GM13976 (cell line): ENCODE measurements at regions not wholly inside any gene's neighbourhood (a gene's known extent, or its start where the extent isn't known, plus 50 kb on each side); places are given as distances from the start of the nearest gene placed in this dataset.

Experiments
- DNase-seq: peaks from one replicate; pipeline ENCODE4 v3.0.0; 2012; ENCODE audit warnings: low spot score
- in situ Hi-C: fragments of 300-500 bp; cut with MboI; formaldehyde crosslinking; loops from one replicate; pipeline ENCODE4 v1.12.0; 2022; ENCODE audit warnings: low sequenced_read_pairs, mixed read lengths, inconsistent platforms; ENCODE audit not compliant: unreplicated experiment
- TF ChIP-seq, protein P1 (sequence below): IDR thresholded peaks from 2 replicates; pipeline ENCODE4 v1.5.1; 2012; ENCODE audit warnings: borderline replicate concordance, mild to moderate bottlenecking; ENCODE audit not compliant: insufficient read depth; ENCODE audit errors: extremely low read depth, missing control alignments, control extremely low read depth

DNA sequence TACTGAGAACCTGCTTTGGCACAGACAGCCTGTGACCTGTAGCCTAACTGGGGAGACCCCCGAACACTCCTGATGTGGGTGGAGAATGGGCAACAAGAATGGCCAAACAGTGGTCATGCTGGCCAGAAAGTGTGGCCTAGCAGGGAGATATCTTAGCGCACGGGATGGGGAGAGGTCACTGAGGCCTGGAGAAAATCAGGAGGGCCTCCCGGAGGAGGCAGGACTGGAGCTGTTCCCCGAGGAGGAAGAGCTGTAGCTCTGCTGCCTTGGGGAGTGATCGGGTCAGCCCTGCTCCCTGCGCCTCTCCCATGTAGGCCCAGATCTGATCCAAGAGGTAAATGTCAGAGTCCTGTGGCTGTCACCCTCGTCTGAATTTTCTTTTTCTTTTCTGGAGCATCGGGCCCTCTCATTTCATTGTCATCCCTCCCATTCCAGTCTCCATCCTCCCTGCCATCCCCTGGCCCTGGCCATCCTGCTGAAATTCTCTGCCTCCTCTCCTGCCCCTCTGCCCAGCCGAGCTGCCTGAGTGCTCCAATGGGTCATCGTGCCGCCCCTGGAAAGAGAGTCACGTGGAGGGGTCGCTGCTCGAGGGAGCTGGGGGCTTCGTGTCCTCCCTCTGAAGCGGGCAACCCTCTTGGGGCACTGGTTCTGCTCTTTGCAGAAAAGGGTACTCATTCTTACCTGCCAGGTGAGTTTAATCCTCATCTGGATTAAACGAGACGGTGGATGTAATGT, 242.9 kb downstream of the HAUS1 start:
- TF ChIP-seq, protein P1, sequence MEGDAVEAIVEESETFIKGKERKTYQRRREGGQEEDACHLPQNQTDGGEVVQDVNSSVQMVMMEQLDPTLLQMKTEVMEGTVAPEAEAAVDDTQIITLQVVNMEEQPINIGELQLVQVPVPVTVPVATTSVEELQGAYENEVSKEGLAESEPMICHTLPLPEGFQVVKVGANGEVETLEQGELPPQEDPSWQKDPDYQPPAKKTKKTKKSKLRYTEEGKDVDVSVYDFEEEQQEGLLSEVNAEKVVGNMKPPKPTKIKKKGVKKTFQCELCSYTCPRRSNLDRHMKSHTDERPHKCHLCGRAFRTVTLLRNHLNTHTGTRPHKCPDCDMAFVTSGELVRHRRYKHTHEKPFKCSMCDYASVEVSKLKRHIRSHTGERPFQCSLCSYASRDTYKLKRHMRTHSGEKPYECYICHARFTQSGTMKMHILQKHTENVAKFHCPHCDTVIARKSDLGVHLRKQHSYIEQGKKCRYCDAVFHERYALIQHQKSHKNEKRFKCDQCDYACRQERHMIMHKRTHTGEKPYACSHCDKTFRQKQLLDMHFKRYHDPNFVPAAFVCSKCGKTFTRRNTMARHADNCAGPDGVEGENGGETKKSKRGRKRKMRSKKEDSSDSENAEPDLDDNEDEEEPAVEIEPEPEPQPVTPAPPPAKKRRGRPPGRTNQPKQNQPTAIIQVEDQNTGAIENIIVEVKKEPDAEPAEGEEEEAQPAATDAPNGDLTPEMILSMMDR: no peak
- in situ Hi-C loops: no loop called here
- DNase-seq: no peak

DNA sequence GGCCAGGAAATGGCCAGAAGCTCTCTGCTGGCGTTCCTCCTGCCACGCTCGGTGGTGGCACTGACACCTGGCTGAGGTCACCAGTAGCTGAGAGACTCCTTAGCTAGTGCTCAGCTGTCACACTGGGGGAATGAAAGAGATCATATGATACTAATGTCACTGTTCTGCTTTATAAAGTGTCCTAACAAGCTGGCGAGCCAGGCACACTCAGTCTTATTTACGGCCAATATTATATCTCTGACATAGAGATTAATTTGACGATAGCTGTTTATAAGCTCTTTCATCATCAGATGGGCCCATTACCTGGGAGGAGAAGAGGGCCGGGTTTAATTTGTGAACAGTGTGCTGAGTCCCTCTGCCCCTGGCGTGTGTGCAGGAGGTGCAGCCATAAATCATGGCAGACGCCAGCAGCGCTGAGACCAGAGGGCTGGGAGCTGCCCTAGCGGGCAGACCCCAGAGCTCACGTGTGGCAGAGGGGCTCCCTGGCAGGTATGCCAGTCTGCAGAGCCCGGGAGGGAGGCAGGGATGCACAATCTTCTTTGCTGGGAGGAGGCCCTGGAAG, 246.5 kb downstream of the HAUS1 start:
- in situ Hi-C loops: no loop called here
- no peak for DNase-seq
- TF ChIP-seq, protein P1: no peak

DNA sequence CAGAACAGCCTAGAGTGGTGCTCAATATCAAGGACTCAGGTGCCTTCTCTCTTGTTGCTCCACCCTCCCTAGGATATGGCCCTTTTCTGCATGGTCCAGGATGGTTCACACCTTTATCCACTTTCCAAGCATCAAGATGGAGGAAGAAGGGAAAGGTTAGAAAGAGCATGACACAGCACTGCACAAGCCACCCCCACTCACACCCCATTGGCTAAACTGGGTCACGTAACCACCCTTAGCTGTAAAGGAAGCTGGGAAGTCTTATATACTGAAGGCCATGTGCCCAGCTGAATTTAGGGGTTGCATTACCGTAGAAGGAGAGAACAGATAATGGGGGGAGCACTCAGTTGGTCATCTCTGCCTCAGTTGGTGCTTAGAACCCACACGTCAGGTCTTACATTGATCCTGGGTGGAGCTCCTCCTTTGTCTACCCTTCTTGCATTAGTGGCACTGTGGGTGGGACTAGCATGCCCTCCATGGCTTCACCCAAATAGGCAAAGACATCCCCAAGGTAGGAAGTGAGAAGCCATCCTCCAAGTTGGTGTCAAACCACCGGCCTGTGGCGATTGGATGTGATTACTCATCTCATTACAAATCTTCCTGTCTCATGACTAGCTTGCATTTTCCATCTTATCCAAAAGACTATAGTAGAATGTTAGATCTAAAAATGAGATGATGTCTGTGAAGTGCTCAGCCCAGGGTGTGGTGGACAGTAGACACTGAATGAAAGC, 248.5 kb downstream of the HAUS1 start:
- in situ Hi-C loops: no loop called here
- TF ChIP-seq, protein P1: no peak
- DNase-seq: no peak

DNA sequence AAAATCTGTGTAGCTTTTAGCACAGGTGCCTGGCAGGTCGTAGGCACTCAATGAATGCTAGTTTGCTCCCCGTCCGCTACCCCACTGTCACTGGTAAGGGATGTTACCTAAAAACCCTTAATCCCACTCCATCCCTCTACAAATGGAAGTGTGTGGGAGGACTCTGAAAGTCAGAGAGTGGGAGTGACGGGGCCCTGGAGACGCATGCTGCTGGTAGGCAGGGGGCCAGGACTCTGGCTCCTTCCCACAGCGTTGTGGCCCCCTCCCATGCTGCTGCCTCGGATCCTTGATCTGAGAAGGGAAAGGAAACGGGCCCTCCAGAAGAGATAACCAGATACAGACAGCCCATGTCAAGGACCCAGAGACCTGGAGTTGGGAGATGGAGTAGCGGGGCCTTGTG, 249.3 kb downstream of the HAUS1 start:
- DNase-seq: no peak
- in situ Hi-C loops: no loop called here
- TF ChIP-seq, protein P1: no peak

DNA sequence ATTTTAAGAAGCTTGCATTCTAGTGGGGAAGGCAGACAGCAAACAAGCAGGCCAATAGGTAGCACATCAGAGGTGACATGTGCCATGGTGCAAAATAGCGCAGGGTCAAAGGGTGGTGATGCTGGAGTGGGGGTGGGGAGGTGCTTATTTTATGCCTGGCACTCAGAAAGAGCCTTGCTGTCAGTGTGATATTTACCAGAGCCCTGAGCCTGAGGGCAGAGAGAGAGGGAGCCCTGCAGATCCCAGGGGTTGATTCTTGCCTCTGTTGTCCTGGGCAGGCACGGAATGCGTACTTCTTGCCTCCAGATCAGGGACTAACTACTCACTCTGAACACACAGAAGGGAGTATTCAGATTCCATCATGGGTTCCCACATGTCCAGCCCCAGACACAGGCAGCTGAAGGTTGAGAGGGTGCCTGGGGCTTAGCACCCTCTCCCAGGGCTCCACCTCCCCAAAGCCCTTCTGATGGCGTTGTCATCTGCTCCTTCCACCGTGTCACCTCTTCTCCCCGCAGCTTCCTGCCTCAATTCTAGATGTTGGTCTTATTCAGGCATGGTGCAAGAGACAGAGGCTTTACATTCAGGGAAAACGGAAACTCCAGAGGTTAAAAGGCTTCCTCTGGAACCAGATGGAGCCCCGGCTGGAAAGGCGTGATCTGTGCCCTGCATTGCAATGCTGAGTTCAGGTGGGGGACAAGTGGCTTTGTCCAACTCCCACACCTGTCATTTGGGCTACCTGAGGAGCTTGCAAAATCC, 252.3 kb downstream of the HAUS1 start:
- in situ Hi-C loops: no loop called here
- no peak for DNase-seq
- TF ChIP-seq, protein P1: no peak

DNA sequence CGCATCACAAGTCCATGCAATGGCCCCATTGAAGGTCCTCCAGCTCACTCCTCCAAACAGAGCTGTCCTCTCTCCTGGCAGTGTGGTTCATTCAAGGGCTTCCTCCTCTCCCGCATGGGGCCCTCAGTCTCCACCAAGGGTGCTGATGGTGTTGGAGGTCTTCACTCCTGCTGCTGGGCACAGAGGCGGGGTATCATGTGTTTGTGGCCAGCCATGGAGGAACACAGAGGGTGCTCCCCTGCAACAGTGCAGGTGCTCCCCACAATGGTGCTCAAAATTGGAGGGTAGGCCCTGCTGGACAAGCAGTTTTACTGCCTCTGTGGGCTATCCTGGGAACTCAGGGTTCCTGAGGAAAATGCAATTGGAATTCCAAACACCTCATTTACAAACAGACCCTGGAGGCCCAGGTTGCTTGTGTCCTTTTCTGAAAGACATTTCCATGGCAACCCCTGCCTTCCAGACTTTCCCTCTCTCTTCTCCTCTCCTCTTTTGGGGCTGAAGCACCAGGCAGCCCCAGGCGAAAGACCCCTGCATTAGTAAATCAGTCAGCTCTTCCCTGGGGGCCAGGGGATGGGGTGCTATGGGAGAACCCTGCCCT, 256.0 kb downstream of the HAUS1 start:
- in situ Hi-C loops: no loop called here
- no peak for DNase-seq
- TF ChIP-seq, protein P1: no peak
